Astrocyte of the spinal cord (primary cell): ENCODE measurements at regions not wholly inside any gene's neighbourhood (a gene's known extent, or its start where the extent isn't known, plus 50 kb on each side); places are given as distances from the start of the nearest gene placed in this dataset.

ENCODE experiments used
- DNase-seq: peaks from one replicate; pipeline ENCODE4 v3.0.0; 2011; ENCODE audit warnings: low read depth, low spot score
- H3K4me3 ChIP-seq: 2 replicates; pipeline ENCODE4 v1.5.1; 2011; ENCODE audit warnings: low read depth, mild to moderate bottlenecking, low read length, moderate library complexity
- in situ Hi-C: cut with HindIII; loops from 2 replicates; pipeline ENCODE4 v1.10.0; 2017; ENCODE audit warnings: low sequenced_read_pairs
- TF ChIP-seq, protein P1 (sequence below): IDR thresholded peaks from 2 replicates; pipeline ENCODE4 v1.5.1; 2012; ENCODE audit warnings: low read depth, mild to moderate bottlenecking, low read length, inconsistent platforms

DNA sequence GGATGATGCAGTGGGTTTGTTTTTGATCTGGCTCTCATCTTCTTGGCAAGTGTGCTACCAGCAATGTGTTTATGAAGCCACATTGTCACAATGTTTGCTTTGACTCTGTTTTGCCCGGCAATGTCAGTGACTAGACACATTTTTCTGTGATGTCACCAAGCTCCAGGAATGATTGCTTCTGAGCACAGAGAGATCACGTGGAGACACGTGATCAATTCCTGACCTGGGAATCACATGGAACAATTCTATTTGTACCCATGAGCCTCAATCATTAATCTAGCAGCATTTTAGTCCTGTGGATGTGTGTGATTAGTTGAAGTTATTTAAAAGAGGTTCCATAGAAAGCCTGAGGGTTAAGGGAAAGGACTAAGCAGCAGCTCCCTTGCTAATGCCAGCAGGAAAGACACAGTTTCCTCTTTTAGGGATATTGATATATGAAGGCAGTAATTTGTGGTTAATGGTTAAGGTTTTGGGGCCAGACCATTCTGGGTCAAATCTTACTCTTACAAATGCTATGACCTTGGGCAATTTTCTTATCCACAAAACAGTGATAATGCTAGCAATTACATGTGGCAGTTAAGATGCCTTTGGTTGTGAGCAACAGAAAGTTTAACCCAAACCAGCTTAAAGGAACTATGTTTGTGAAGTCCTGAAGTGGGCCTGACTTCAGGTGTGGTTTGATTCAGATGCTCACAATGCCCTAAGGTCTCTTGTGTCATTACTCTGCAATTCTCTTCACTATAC, 59.0 kb downstream of the FASLG start:
- H3K4me3 ChIP-seq = no peak overlapping the region
- TF ChIP-seq, protein P1, sequence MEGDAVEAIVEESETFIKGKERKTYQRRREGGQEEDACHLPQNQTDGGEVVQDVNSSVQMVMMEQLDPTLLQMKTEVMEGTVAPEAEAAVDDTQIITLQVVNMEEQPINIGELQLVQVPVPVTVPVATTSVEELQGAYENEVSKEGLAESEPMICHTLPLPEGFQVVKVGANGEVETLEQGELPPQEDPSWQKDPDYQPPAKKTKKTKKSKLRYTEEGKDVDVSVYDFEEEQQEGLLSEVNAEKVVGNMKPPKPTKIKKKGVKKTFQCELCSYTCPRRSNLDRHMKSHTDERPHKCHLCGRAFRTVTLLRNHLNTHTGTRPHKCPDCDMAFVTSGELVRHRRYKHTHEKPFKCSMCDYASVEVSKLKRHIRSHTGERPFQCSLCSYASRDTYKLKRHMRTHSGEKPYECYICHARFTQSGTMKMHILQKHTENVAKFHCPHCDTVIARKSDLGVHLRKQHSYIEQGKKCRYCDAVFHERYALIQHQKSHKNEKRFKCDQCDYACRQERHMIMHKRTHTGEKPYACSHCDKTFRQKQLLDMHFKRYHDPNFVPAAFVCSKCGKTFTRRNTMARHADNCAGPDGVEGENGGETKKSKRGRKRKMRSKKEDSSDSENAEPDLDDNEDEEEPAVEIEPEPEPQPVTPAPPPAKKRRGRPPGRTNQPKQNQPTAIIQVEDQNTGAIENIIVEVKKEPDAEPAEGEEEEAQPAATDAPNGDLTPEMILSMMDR = no peak
- no peak for DNase-seq
- in situ Hi-C loops = no loop called here

DNA sequence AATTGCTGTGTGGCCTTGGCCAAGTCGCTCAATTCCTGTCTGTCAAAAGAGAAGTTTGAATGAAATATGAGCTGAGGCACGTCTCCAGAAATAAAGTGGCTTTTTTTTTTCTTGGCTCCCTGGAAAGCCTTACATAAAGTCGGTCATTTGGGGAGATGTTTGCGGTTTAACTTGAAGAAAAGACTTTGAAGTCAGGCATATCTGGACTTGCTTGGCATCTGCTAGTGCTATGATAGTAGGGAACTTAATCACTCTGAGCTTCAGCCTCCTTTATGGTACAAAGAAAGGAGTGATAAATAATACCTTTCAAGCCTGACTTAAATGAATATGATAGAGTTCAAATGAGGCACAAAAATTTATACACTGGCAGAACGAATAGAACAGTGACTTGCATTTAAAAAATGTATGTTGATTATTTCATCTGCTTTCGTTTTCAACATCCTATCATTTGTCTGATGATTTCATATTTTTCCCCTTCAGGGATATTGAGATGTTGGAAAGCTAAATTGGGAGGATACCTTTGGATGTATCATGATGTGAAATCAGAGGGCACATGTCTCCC, 60.2 kb downstream of the FASLG start:
- TF ChIP-seq, protein P1 = no peak

GRCh38 chr1:172719694-172720138, 60.8 kb downstream of the FASLG start:
- peak; percentile 64 for DNase-seq
- in situ Hi-C loops = no loop called here
- TF ChIP-seq, protein P1 = peak; percentile 75
- no peak overlapping the region for H3K4me3 ChIP-seq

More for the DNA sequence above, 60.2 kb downstream of the FASLG start:
- H3K4me3 ChIP-seq = no peak overlapping the region
- in situ Hi-C loops = no loop called here
- peak; percentile 34 for DNase-seq

DNA sequence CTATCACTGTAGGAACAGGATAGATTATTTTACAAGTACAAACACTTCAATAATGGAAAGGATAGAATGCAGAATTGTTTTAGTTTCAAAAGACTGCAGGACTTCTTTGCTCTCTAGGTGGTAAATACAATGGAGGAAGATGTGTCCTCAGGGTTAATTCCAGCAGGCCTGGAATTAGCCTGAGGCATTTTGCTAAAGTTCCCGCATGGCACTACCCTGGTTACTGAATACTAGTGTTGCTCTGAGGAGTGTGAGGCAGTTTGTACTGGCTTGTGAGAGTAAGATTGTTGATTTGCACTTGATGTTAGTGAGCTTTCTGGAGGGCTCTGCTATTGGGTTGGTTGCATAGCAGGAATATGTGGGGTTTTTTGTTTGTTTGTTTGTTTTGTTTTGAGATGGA, 61.4 kb downstream of the FASLG start:
- no peak overlapping the region for H3K4me3 ChIP-seq
- DNase-seq = no peak
- in situ Hi-C loops = no loop called here
- TF ChIP-seq, protein P1 = no peak

- TF ChIP-seq, protein P1 = no peak
- peak; percentile 38 for DNase-seq
- in situ Hi-C loops = no loop called here
- no peak overlapping the region for H3K4me3 ChIP-seq
These were observed 64.3 kb downstream of the FASLG start for GRCh38 chr1:172723251-172723650.

GRCh38 chr1:172724232-172724631, 65.3 kb downstream of the FASLG start:
- H3K4me3 ChIP-seq = no peak overlapping the region
- TF ChIP-seq, protein P1 = no peak
- in situ Hi-C loops = no loop called here

More at GRCh38 chr1:172724232-172724631, 65.3 kb downstream of the FASLG start:
- DNase-seq = no peak
